ENCODE measurements at regions not wholly inside any gene's neighbourhood (a gene's known extent, or its start where the extent isn't known, plus 50 kb on each side); places are given as distances from the start of the nearest gene placed in this dataset.

DNA sequence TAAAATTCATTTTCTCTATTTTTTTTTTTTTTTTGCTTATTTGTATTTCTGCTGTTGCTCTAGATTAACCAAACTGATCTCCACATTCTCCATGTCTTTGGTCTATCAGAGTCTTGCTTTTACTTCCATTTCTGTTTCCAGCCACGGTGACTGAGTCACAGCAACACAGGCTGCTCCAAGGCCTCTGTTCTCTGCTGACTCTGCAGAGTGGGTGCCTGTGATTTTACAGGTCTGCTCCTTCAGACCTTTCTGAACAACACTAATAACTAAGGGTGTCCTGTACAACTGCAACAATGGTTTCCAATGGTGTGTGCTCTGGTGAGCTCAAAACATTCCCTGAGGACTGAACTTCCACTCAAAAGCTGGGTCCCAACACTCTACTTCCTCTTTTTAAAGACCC is 102.3 kb upstream of the BMP2 start:
- TF ChIP-seq, protein P1, sequence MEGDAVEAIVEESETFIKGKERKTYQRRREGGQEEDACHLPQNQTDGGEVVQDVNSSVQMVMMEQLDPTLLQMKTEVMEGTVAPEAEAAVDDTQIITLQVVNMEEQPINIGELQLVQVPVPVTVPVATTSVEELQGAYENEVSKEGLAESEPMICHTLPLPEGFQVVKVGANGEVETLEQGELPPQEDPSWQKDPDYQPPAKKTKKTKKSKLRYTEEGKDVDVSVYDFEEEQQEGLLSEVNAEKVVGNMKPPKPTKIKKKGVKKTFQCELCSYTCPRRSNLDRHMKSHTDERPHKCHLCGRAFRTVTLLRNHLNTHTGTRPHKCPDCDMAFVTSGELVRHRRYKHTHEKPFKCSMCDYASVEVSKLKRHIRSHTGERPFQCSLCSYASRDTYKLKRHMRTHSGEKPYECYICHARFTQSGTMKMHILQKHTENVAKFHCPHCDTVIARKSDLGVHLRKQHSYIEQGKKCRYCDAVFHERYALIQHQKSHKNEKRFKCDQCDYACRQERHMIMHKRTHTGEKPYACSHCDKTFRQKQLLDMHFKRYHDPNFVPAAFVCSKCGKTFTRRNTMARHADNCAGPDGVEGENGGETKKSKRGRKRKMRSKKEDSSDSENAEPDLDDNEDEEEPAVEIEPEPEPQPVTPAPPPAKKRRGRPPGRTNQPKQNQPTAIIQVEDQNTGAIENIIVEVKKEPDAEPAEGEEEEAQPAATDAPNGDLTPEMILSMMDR (IDR thresholded peaks at IDR 0.05; ENCODE audit: low read depth, low read length), result no peak
- TF ChIP-seq EZH2phosphoT487 (IDR thresholded peaks at IDR 0.05; ENCODE audit: low read depth), result no peak
